Ectodermal cell (in vitro differentiated cells): ENCODE measurements at regions not wholly inside any gene's neighbourhood (a gene's known extent, or its start where the extent isn't known, plus 50 kb on each side); places are given as distances from the start of the nearest gene placed in this dataset.
A peak's percentile ranks its signal among the peaks of the same experiment; 100 is the strongest.

Experiments used
- H3K27ac ChIP-seq: 2 replicates; pipeline ENCODE4 v1.7.0; 2013; ENCODE audit warnings: mild to moderate bottlenecking, low read depth, low read length; ENCODE audit not compliant: insufficient read depth, poor library complexity, severe bottlenecking
- H3K27me3 ChIP-seq: 2 replicates; pipeline ENCODE4 v1.7.0; 2013; ENCODE audit warnings: mild to moderate bottlenecking, low read length; ENCODE audit not compliant: insufficient read depth, control insufficient read depth, poor library complexity, severe bottlenecking
- H3K36me3 ChIP-seq: one replicate; pipeline ENCODE4 v1.7.0; 2013; ENCODE audit warnings: low read length; ENCODE audit not compliant: control insufficient read depth, insufficient read depth
- H3K4me1 ChIP-seq: one replicate; pipeline ENCODE4 v1.7.0; 2013; ENCODE audit warnings: low read length; ENCODE audit not compliant: control insufficient read depth, insufficient read depth
- H3K4me3 ChIP-seq: 2 replicates; pipeline ENCODE4 v1.7.0; 2013; ENCODE audit warnings: low read depth, low read length, control low read depth; ENCODE audit not compliant: insufficient read depth
- H3K9me3 ChIP-seq: 2 replicates; pipeline ENCODE4 v1.7.0; 2013; ENCODE audit warnings: mild to moderate bottlenecking, low read length, moderate library complexity; ENCODE audit not compliant: control insufficient read depth
- WGBS, 2 experiments: methylation state at CpG; one replicate each; pipeline ENCODE4 v1.1.7; 2013; ENCODE audit warnings: missing lambda C conversion rate in 2 of 2; 5-methylcytosine and 5-hydroxymethylcytosine counted together

DNA sequence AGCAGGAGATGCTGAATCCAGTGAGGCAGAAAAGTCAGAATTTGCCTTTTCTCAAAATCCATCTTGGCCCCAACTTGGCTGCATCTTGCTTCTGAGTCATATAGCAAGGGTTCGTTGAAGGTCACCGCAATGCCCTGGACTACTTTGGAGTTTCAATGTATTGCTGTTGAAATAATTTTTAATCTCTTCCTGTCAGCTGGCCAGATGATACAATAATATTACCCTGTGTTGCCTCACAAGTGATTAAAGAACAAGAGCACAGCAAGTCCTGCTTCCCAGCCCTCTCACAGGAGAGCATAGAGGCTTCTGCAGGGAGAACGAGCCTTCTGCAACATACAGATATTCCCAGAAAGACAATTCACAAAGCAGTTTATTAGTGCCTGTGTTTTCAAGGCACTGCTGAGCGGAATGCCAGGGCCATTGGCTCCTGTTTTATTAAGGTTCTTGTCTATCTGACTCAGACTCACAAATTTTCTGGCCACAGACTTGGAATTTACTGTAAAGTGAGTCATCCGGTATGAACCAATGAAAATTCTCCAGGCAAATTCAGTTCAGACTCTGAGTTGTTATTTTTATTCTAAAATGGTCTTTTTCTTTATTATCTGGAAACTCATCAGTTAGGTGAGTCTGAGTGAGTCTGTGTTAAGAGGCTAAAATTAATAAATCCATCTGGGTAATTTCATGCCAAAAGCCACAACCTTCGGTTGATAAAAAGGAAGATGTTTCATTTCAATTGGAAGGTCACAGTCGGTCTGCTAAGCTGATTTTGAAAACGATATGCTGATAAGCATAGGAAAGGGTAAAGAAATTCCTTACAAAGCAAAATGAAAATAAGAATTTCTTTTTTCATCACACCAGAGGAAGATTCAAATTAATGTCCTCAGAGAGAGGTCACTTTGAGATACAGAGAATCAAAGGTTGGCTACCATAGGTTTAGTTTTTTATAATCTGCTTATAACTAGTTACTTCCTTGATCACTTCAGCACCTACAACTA lies 289.4 kb upstream of the STXBP5 start:
- peaks cover 10% of the 10 kb centered on the region for H3K4me1 ChIP-seq
- H3K36me3 ChIP-seq, result no peaks in the 10 kb centered on the region
- no peak overlapping the region for H3K4me3 ChIP-seq
- H3K27me3 ChIP-seq, result no peaks in the 10 kb centered on the region
- no peaks in the 10 kb centered on the region for H3K9me3 ChIP-seq
- peak overlapping the region; percentile 70 for H3K27ac ChIP-seq
- 94% methylated on average over 7 to 8 of the region's 8 CpGs for WGBS, 2 experiments

DNA sequence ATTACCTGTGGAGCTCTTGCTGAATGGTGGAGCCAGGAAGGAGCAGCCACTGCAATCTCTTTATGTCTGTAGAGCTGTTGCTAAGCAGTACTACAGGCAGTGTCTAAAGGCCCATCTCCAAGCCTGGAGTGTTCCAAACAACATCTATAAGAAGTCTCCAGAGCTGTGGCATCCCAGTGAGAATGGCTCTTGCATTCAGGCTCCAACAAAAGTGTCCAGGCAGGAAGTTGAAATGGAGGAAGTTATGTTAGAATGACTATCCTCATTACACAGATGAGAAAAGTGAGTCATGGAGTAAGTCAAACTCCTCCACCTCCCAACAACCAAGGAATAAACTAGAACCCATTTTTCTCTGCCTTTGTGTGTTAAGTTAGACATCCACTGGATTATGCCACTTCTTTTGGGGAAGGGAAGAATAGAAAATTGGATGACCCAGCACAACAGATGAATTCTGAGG lies 288.5 kb upstream of the STXBP5 start:
- H3K36me3 ChIP-seq, result no peaks in the 10 kb centered on the region
- no peaks in the 10 kb centered on the region for H3K9me3 ChIP-seq
- no peak overlapping the region for H3K27ac ChIP-seq
- no peak overlapping the region for H3K4me3 ChIP-seq
- no peaks in the 10 kb centered on the region for H3K27me3 ChIP-seq
- peaks cover 10% of the 10 kb centered on the region for H3K4me1 ChIP-seq

DNA sequence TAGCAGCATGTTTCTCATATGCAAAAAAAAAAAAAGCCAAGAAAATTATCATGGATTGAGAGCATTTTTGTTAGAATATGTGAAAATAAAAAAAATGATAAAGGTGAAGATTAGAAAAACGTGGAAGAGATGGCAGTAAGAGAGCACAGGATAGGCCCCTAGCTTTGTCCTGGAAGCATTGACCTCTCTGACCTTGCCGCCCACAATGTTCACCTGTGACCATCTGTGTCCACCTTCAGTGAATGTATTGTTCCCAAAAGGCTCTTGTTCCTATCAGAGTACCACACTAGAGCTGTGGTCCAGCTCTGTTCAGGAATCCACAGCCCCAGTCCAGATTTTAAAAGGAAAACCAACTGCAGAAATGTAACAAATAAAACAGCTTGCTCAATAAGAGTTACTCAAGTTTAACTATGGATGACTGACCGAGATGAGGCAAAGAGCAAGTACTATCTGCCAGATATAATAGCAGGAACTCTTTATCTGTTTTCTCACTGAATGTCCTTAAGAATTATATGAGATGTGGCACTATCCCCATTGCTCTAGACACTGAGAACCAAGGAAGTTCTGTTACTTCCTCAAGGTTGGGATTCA lies 287.7 kb upstream of the STXBP5 start:
- no peaks in the 10 kb centered on the region for H3K9me3 ChIP-seq
- no peaks in the 10 kb centered on the region for H3K27me3 ChIP-seq
- H3K4me1 ChIP-seq, result peaks cover 10% of the 10 kb centered on the region
- H3K27ac ChIP-seq, result no peak overlapping the region
- H3K36me3 ChIP-seq, result no peaks in the 10 kb centered on the region
- WGBS, 2 experiments, result 89 to 91% methylated on average over 3 of the region's 3 CpGs
- no peak overlapping the region for H3K4me3 ChIP-seq

DNA sequence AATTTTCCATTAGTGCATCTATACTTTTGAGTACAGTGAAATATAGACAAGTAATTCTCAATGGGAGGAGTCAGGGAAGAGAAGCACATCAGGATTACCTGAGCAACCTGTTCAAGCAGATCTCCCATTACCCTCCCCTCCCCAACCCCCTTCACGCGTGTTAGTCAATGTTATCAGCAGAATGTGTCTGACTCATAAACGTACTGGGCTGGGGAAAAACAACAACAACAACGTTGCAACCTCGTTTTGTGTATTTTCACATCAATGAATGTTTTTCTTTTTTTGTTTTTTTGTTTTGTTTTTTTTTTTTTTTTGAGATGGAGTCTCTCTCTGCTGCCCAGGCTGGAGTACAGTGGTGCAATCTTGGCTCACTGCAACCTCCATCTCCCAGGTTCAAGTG lies 287.0 kb upstream of the STXBP5 start:
- Histone ChIP-seq H3K27ac (no peak overlapping the region), H3K4me1 (peaks cover 10% of the 10 kb centered on the region), H3K9me3 (no peaks in the 10 kb centered on the region), H3K36me3 (no peaks in the 10 kb centered on the region), H3K4me3 (no peak overlapping the region), H3K27me3 (no peaks in the 10 kb centered on the region)
- 93 to 95% methylated on average over 5 of the region's 5 CpGs for WGBS, 2 experiments

DNA sequence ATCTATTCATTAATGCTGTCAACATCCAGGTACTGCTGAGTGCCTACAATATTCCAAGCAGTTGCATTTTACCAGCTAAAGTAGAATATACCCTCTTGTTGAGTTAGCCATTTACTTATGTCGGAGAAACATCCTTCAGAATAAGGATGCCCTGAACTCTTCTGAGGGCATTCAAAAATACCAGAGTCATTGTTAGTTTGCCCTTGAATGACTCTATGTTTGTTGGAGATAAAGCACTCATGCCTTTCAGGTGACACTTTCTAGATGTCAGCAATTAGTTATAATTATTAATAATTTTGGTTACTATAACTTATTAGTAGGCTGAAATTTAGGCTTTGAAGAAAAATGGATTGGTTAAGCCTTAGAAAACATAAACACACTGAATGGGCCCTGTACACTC lies 286.2 kb upstream of the STXBP5 start:
- Histone ChIP-seq H3K36me3 (no peaks in the 10 kb centered on the region), H3K27me3 (no peaks in the 10 kb centered on the region), H3K27ac (no peak overlapping the region), H3K9me3 (no peaks in the 10 kb centered on the region), H3K4me3 (no peak overlapping the region), H3K4me1 (peaks cover 5% of the 10 kb centered on the region)
- 94 to 100% methylated on average over 1 of the region's 1 CpG for WGBS, 2 experiments

DNA sequence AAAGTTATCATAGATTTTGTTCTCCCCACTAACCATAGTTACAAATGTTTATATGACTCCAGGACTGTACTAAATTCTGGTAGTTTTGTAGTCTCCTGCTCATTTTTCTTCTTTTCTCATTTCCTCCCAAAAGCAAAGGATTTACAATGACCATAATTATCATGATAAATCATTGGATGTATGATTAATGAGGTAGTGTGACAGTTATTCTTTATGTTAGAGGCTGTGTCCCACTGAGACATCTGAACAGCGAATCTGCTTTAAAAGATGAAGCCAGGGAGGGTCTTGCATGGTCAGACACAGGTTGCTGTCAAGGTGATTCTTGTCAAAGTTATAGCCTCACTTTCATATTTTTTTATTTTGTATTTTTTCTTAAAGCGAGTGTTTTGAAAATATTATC lies 285.2 kb upstream of the STXBP5 start:
- Histone ChIP-seq H3K9me3 (no peaks in the 10 kb centered on the region), H3K27me3 (no peaks in the 10 kb centered on the region), H3K4me1 (peaks cover 4% of the 10 kb centered on the region), H3K36me3 (no peaks in the 10 kb centered on the region), H3K27ac (no peak overlapping the region), H3K4me3 (no peak overlapping the region)
- WGBS, 2 experiments, result 98 to 100% methylated on average over 2 of the region's 2 CpGs

DNA sequence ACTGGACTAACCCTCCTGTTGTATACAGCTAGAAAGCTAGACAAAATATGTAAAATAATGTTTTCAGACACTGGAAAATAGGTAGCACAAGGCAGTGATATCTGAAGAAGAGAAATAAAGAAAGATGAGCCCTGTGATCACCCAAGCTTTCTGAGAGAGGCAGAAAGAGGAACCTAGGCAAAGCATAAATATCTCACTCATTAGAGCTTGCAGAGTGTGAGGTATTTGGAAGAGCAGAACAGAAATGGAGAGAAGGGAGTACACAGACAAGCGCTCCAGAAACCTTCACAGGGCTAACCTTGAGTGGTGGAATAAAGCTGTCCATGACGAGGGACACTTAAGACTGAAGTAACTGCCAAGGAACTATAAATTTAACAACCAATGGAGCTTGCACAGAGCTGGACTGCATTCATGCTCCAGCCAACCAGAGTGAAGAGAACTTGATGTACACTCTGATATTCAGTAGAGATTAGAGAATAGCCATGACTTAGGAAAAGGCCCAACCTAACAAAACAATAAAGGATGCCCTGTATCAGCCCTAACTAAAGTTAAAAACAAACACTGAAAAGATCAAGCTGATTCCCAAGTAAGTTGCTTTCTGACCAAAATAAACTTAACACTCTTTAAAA lies 280.9 kb upstream of the STXBP5 start:
- Histone ChIP-seq H3K27ac (no peak overlapping the region), H3K9me3 (no peaks in the 10 kb centered on the region)
- WGBS, 2 experiments, result 94 to 95% methylated on average over 2 of the region's 2 CpGs

DNA sequence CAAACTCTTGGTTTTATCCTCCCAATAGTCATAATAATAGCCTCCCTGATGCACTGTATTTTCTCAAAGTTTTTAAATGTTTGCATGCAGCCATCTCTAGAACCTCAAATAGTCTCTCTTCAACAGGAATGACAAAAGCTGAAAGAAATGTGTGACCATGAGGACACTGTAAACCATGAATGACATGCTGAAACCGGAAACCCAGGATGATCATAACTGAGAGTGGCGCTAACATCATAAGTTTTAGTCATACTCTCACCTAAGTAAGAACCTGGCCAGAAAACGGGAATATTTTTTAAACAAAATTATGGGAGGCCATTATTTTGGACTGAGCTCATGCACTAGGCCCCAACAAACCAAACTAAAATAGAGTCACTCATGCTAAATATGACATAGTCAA lies 278.4 kb upstream of the STXBP5 start:
- no peak overlapping the region for H3K27ac ChIP-seq

More for the DNA sequence above, 280.9 kb upstream of the STXBP5 start:
- Histone ChIP-seq H3K4me1 (no peaks in the 10 kb centered on the region), H3K27me3 (no peaks in the 10 kb centered on the region), H3K36me3 (no peaks in the 10 kb centered on the region), H3K4me3 (no peak overlapping the region)

DNA sequence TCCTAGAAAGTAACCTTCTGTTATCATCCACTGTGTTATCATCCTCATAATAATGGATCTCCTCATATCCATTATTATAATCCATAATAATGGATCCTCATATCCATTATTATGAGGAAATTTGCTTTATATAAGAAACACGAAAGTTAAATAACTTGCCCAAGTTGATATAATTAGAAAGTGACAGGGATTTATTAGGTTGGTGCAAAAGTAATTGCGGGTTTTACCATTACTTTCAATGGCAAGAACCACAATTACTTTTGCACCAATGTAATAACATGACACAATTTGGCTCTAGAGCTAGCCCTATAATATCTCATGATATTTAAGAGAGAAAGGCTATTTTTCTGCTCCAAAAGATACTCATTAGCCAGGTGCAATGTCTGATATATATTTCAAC lies 275.7 kb upstream of the STXBP5 start:
- Histone ChIP-seq H3K4me1 (no peaks in the 10 kb centered on the region), H3K9me3 (no peaks in the 10 kb centered on the region), H3K36me3 (no peaks in the 10 kb centered on the region), H3K27ac (no peak overlapping the region), H3K27me3 (no peaks in the 10 kb centered on the region), H3K4me3 (no peak overlapping the region)
- 88% methylated on average over 1 of the region's 2 CpGs; no CpG with 5 or more reads in 1 of the 2 experiments for WGBS, 2 experiments

More for the DNA sequence above, 278.4 kb upstream of the STXBP5 start:
- H3K36me3 ChIP-seq, result no peaks in the 10 kb centered on the region
- WGBS, 2 experiments, result 88 to 96% methylated on average over 3 of the region's 3 CpGs
- H3K9me3 ChIP-seq, result no peaks in the 10 kb centered on the region
- no peak overlapping the region for H3K4me3 ChIP-seq
- no peaks in the 10 kb centered on the region for H3K27me3 ChIP-seq
- H3K4me1 ChIP-seq, result no peaks in the 10 kb centered on the region

DNA sequence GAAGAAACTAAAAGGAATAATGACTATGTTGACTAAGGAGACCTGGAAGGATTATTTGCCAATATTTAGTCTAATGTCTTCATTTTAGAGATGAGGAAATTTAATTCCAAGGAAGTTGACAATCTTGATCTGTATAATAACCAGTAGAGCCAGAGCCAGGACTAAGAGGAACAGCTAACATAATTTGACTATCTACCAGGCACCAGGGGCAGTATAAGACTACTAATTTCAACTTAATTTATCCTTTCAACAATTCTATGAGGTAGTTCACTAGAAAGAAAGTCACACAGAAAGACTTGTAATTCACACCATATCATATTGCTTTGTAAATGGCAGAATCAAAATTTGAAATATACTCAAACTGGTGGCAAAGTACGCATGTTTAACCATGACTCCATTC lies 273.0 kb upstream of the STXBP5 start:
- no peaks in the 10 kb centered on the region for H3K36me3 ChIP-seq
- no peaks in the 10 kb centered on the region for H3K4me1 ChIP-seq
- H3K4me3 ChIP-seq, result no peak overlapping the region
- H3K9me3 ChIP-seq, result no peaks in the 10 kb centered on the region
- 87 to 92% methylated on average over 1 of the region's 1 CpG for WGBS, 2 experiments
- H3K27ac ChIP-seq, result no peak overlapping the region
- H3K27me3 ChIP-seq, result no peaks in the 10 kb centered on the region
